ENCODE measurements at regions not wholly inside any gene's neighbourhood (a gene's known extent, or its start where the extent isn't known, plus 50 kb on each side); places are given as distances from the start of the nearest gene placed in this dataset.

- no peaks in the 10 kb centered on the region for H3K27me3 Mint-ChIP-seq
- H3K36me3 Mint-ChIP-seq (ENCODE audit: low read depth) = no peaks in the 10 kb centered on the region
- no peaks in the 10 kb centered on the region for H3K4me1 Mint-ChIP-seq (ENCODE audit: low read depth)
- H3K9me3 Mint-ChIP-seq = no peaks in the 10 kb centered on the region
- no peak overlapping the region for H3K4me3 Mint-ChIP-seq
- no peak overlapping the region for H3K27ac Mint-ChIP-seq
These were observed 412.7 kb downstream of the CETN3 start for GRCh38 chr5:89996890-89997289.

- Mint-ChIP-seq H3K4me1 (ENCODE audit: low read depth) (no peaks in the 10 kb centered on the region), H3K36me3 (ENCODE audit: low read depth) (no peaks in the 10 kb centered on the region), H3K27me3 (no peaks in the 10 kb centered on the region), H3K4me3 (no peak overlapping the region), H3K9me3 (no peaks in the 10 kb centered on the region), H3K27ac (no peak overlapping the region)
These were observed 413.2 kb downstream of the CETN3 start for GRCh38 chr5:89996335-89996734.

GRCh38 chr5:89994266-89994665, 415.3 kb downstream of the CETN3 start:
- Mint-ChIP-seq H3K27me3 (no peaks in the 10 kb centered on the region), H3K4me1 (ENCODE audit: low read depth) (no peaks in the 10 kb centered on the region), H3K4me3 (no peak overlapping the region), H3K36me3 (ENCODE audit: low read depth) (no peaks in the 10 kb centered on the region), H3K27ac (no peak overlapping the region), H3K9me3 (no peaks in the 10 kb centered on the region)

- Mint-ChIP-seq H3K36me3 (ENCODE audit: low read depth) (no peaks in the 10 kb centered on the region), H3K4me1 (ENCODE audit: low read depth) (no peaks in the 10 kb centered on the region), H3K27ac (no peak overlapping the region), H3K9me3 (no peaks in the 10 kb centered on the region), H3K27me3 (no peaks in the 10 kb centered on the region), H3K4me3 (no peak overlapping the region)
These were observed 417.4 kb downstream of the CETN3 start for GRCh38 chr5:89992201-89992600.

GRCh38 chr5:89991592-89991991, 418.0 kb downstream of the CETN3 start:
- Mint-ChIP-seq H3K27ac (no peak overlapping the region), H3K9me3 (no peaks in the 10 kb centered on the region), H3K27me3 (no peaks in the 10 kb centered on the region), H3K4me3 (no peak overlapping the region), H3K4me1 (ENCODE audit: low read depth) (no peaks in the 10 kb centered on the region), H3K36me3 (ENCODE audit: low read depth) (no peaks in the 10 kb centered on the region)

GRCh38 chr5:89989776-89990175, 419.8 kb downstream of the CETN3 start:
- H3K27me3 Mint-ChIP-seq = no peaks in the 10 kb centered on the region
- H3K4me3 Mint-ChIP-seq = no peak overlapping the region
- H3K36me3 Mint-ChIP-seq (ENCODE audit: low read depth) = no peaks in the 10 kb centered on the region
- no peak overlapping the region for H3K27ac Mint-ChIP-seq
- no peaks in the 10 kb centered on the region for H3K9me3 Mint-ChIP-seq
- H3K4me1 Mint-ChIP-seq (ENCODE audit: low read depth) = no peaks in the 10 kb centered on the region

- Mint-ChIP-seq H3K4me3 (no peak overlapping the region), H3K4me1 (ENCODE audit: low read depth) (no peaks in the 10 kb centered on the region), H3K9me3 (no peaks in the 10 kb centered on the region), H3K27me3 (no peaks in the 10 kb centered on the region), H3K27ac (no peak overlapping the region), H3K36me3 (ENCODE audit: low read depth) (no peaks in the 10 kb centered on the region)
These were observed 420.4 kb downstream of the CETN3 start for GRCh38 chr5:89988998-89989655.

GRCh38 chr5:89988129-89988810, 421.3 kb downstream of the CETN3 start:
- no peaks in the 10 kb centered on the region for H3K9me3 Mint-ChIP-seq
- no peaks in the 10 kb centered on the region for H3K36me3 Mint-ChIP-seq (ENCODE audit: low read depth)
- no peak overlapping the region for H3K4me3 Mint-ChIP-seq
- H3K4me1 Mint-ChIP-seq (ENCODE audit: low read depth) = no peaks in the 10 kb centered on the region
- no peaks in the 10 kb centered on the region for H3K27me3 Mint-ChIP-seq
- no peak overlapping the region for H3K27ac Mint-ChIP-seq

- no peak overlapping the region for H3K4me3 Mint-ChIP-seq
- no peaks in the 10 kb centered on the region for H3K36me3 Mint-ChIP-seq (ENCODE audit: low read depth)
- no peaks in the 10 kb centered on the region for H3K9me3 Mint-ChIP-seq
- no peaks in the 10 kb centered on the region for H3K4me1 Mint-ChIP-seq (ENCODE audit: low read depth)
- no peaks in the 10 kb centered on the region for H3K27me3 Mint-ChIP-seq
- no peak overlapping the region for H3K27ac Mint-ChIP-seq
These were observed 426.3 kb downstream of the CETN3 start for GRCh38 chr5:89983216-89983615.

- Mint-ChIP-seq H3K4me1 (ENCODE audit: low read depth) (no peaks in the 10 kb centered on the region), H3K36me3 (ENCODE audit: low read depth) (no peaks in the 10 kb centered on the region), H3K4me3 (no peak overlapping the region), H3K9me3 (no peaks in the 10 kb centered on the region), H3K27me3 (no peaks in the 10 kb centered on the region), H3K27ac (no peak overlapping the region)
These were observed 427.4 kb downstream of the CETN3 start for GRCh38 chr5:89981878-89982773.

- H3K9me3 Mint-ChIP-seq = no peaks in the 10 kb centered on the region
- no peak overlapping the region for H3K4me3 Mint-ChIP-seq
- no peaks in the 10 kb centered on the region for H3K4me1 Mint-ChIP-seq (ENCODE audit: low read depth)
- H3K36me3 Mint-ChIP-seq (ENCODE audit: low read depth) = no peaks in the 10 kb centered on the region
- H3K27ac Mint-ChIP-seq = no peak overlapping the region
- H3K27me3 Mint-ChIP-seq = no peaks in the 10 kb centered on the region
These were observed 428.5 kb downstream of the CETN3 start for GRCh38 chr5:89981021-89981420.

- Mint-ChIP-seq H3K27ac (no peak overlapping the region), H3K4me1 (ENCODE audit: low read depth) (no peaks in the 10 kb centered on the region), H3K9me3 (no peaks in the 10 kb centered on the region), H3K36me3 (ENCODE audit: low read depth) (no peaks in the 10 kb centered on the region), H3K4me3 (no peak overlapping the region), H3K27me3 (no peaks in the 10 kb centered on the region)
These were observed 436.0 kb downstream of the CETN3 start for GRCh38 chr5:89973516-89973915.

- Mint-ChIP-seq H3K4me1 (ENCODE audit: low read depth) (no peaks in the 10 kb centered on the region), H3K9me3 (no peaks in the 10 kb centered on the region), H3K27ac (no peak overlapping the region), H3K36me3 (ENCODE audit: low read depth) (no peaks in the 10 kb centered on the region), H3K4me3 (no peak overlapping the region), H3K27me3 (no peaks in the 10 kb centered on the region)
These were observed 436.7 kb downstream of the CETN3 start for GRCh38 chr5:89972901-89973300.

GRCh38 chr5:89968958-89969381, 440.6 kb downstream of the CETN3 start:
- Mint-ChIP-seq H3K9me3 (no peaks in the 10 kb centered on the region), H3K27me3 (no peaks in the 10 kb centered on the region), H3K4me1 (ENCODE audit: low read depth) (no peaks in the 10 kb centered on the region), H3K27ac (no peak overlapping the region), H3K4me3 (no peak overlapping the region), H3K36me3 (ENCODE audit: low read depth) (no peaks in the 10 kb centered on the region)

- Mint-ChIP-seq H3K4me3 (no peak overlapping the region), H3K4me1 (ENCODE audit: low read depth) (no peaks in the 10 kb centered on the region), H3K27me3 (no peaks in the 10 kb centered on the region), H3K36me3 (ENCODE audit: low read depth) (no peaks in the 10 kb centered on the region), H3K9me3 (no peaks in the 10 kb centered on the region), H3K27ac (no peak overlapping the region)
These were observed 441.6 kb downstream of the CETN3 start for GRCh38 chr5:89967771-89968444.
